IMR-90 (cell line): ENCODE measurements at regions not wholly inside any gene's neighbourhood (a gene's known extent, or its start where the extent isn't known, plus 50 kb on each side); places are given as distances from the start of the nearest gene placed in this dataset.

Source experiments
- ATAC-seq: fragments of 200-7000 bp; cut with Tn5 transposase; 2 replicates; pipeline ENCODE4 v1.9.1; 2020; ENCODE audit warnings: low read depth, mild to moderate bottlenecking, moderate library complexity
- BruUV-seq: library from RNA; stranded (reverse); fragments of 400-500 nt; replicated peaks from 2 replicates; lab custom pipeline; 2021; lab: Mats Ljungman, UMichigan
- CTCF ChIA-PET: fragments of 300-600 bp; formaldehyde crosslinking; extraction: SDS; loops from one replicate; lab custom pipeline; 2021; ENCODE audit warnings: antibody characterized with exemption; lab: Yijun Ruan, JAX
- POLR2A ChIA-PET: fragments of 300-600 bp; sonication (Branson Sonifier 250); formaldehyde crosslinking; loops from one replicate; lab custom pipeline; 2022; ENCODE audit warnings: antibody characterized with exemption; ENCODE audit not compliant: unreplicated experiment; lab: Charles Lee
- DNase-seq: peaks from one replicate; pipeline ENCODE4 v3.0.0; 2013
- H2AFZ ChIP-seq: replicated peaks from 2 replicates; pipeline ENCODE3; 2013; ENCODE audit warnings: low read length, mild to moderate bottlenecking; ENCODE audit not compliant: poor library complexity
- H2AK5ac ChIP-seq: 2 replicates; pipeline ENCODE4 v1.6.1; 2013; ENCODE audit warnings: low read depth, low read length, inconsistent platforms
- H2AK9ac ChIP-seq: replicated peaks from 2 replicates; pipeline ENCODE3; 2013; ENCODE audit warnings: mild to moderate bottlenecking, low read depth, low read length, moderate library complexity; ENCODE audit not compliant: poor library complexity
- H2BK120ac ChIP-seq: 2 replicates; pipeline ENCODE4 v1.6.1; 2013; ENCODE audit warnings: low read depth, low read length, inconsistent platforms
- H2BK15ac ChIP-seq: 3 replicates; pipeline ENCODE4 v1.6.1; 2013; ENCODE audit warnings: low read depth, low read length, inconsistent platforms
- H2BK20ac ChIP-seq: 2 replicates; pipeline ENCODE4 v1.6.1; 2013; ENCODE audit warnings: low read depth, mild to moderate bottlenecking, inconsistent platforms, low read length, moderate library complexity
- H2BK5ac ChIP-seq: 2 replicates; pipeline ENCODE4 v1.6.1; 2013; ENCODE audit warnings: mild to moderate bottlenecking, low read depth, low read length, inconsistent platforms; ENCODE audit not compliant: poor library complexity, severe bottlenecking
- H3K14ac ChIP-seq: replicated peaks from 2 replicates; pipeline ENCODE4 v1.6.1; 2013; ENCODE audit warnings: low read depth, low read length, inconsistent platforms
- H3K18ac ChIP-seq: 2 replicates; pipeline ENCODE4 v1.6.1; 2013; ENCODE audit warnings: low read depth, low read length, control low read depth
- H3K23ac ChIP-seq: 2 replicates; pipeline ENCODE4 v1.6.1; 2013; ENCODE audit warnings: low read depth, low read length, inconsistent platforms
- H3K27ac ChIP-seq: 2 replicates; pipeline ENCODE4 v1.5.1; 2013; ENCODE audit warnings: mild to moderate bottlenecking, control low read depth, low read length; ENCODE audit not compliant: insufficient read depth
- H3K27me3 ChIP-seq: 2 replicates; pipeline ENCODE4 v1.6.1; 2013; ENCODE audit warnings: low read length; ENCODE audit not compliant: control insufficient read depth, insufficient read depth
- H3K36me3 ChIP-seq: 2 replicates; pipeline ENCODE4 v1.6.1; 2013; ENCODE audit warnings: low read length, mixed read lengths; ENCODE audit not compliant: control insufficient read depth, insufficient read depth
- H3K4ac ChIP-seq: 2 replicates; pipeline ENCODE4 v1.6.1; 2013; ENCODE audit warnings: low read depth, low read length, inconsistent platforms
- H3K4me1 ChIP-seq: 2 replicates; pipeline ENCODE4 v1.6.1; 2013; ENCODE audit warnings: low read length, mixed read lengths; ENCODE audit not compliant: control insufficient read depth, insufficient read depth
- H3K4me2 ChIP-seq: 2 replicates; pipeline ENCODE4 v1.6.1; 2013; ENCODE audit warnings: low read depth, mild to moderate bottlenecking, control low read depth, low read length, moderate library complexity
- H3K4me3 ChIP-seq: 2 replicates; pipeline ENCODE4 v1.5.1; 2013; ENCODE audit warnings: low read depth, mild to moderate bottlenecking, control low read depth, low read length, moderate library complexity; ENCODE audit not compliant: insufficient read depth
- H3K56ac ChIP-seq: 2 replicates; pipeline ENCODE4 v1.6.1; 2013; ENCODE audit warnings: low read length, inconsistent platforms; ENCODE audit not compliant: insufficient read depth; ENCODE audit errors: extremely low read depth
- H3K79me1 ChIP-seq, 2 experiments: 2 replicates each; pipeline ENCODE4 v1.6.1; 2013; ENCODE audit warnings: low read length in 2 of 2, inconsistent platforms in 1 of 2, low read depth in 1 of 2
- H3K9ac ChIP-seq: 2 replicates; pipeline ENCODE4 v1.6.1; 2013; ENCODE audit warnings: low read depth, low read length, control low read depth
- H3K9me1 ChIP-seq: 2 replicates; pipeline ENCODE4 v1.6.1; 2013; ENCODE audit warnings: low read length, inconsistent platforms; ENCODE audit not compliant: insufficient read depth
- H3K9me3 ChIP-seq: 2 replicates; pipeline ENCODE4 v1.6.1; 2013; ENCODE audit warnings: low read length; ENCODE audit not compliant: control insufficient read depth, insufficient read depth
- H4K20me1 ChIP-seq: 2 replicates; pipeline ENCODE4 v1.6.1; 2013; ENCODE audit warnings: low read length, inconsistent platforms; ENCODE audit not compliant: insufficient read depth
- H4K5ac ChIP-seq: 2 replicates; pipeline ENCODE4 v1.6.1; 2013; ENCODE audit warnings: mild to moderate bottlenecking, low read depth, low read length, control low read depth
- H4K8ac ChIP-seq, 2 experiments: 2 replicates each; pipeline ENCODE4 v1.6.1; 2013; ENCODE audit warnings: low read depth in 2 of 2, low read length in 2 of 2, control low read depth in 1 of 2, inconsistent platforms in 1 of 2
- H4K91ac ChIP-seq: 2 replicates; pipeline ENCODE4 v1.6.1; 2013; ENCODE audit warnings: low read depth, low read length, inconsistent platforms; ENCODE audit not compliant: insufficient read depth
- CHD1 ChIP-seq: IDR thresholded peaks from 2 replicates; pipeline ENCODE4 v1.6.1; 2012; ENCODE audit warnings: low read depth, low read length, improper control_type of control experiment
- WGBS, 2 experiments: methylation state at CpG; one replicate each; pipeline versions ENCODE4 v1.1.5 to v1.1.7; 2013; ENCODE audit warnings: missing lambda C conversion rate in 2 of 2; ENCODE audit not compliant: insufficient read length in 1 of 2; ENCODE audit errors: extremely low coverage in 2 of 2; 5-methylcytosine and 5-hydroxymethylcytosine counted together
- dilution Hi-C: fragments of 300-500 bp; cut with HindIII; formaldehyde crosslinking; loops from one replicate; pipeline ENCODE4 v1.14.3; 2018; ENCODE audit warnings: low sequenced_read_pairs; ENCODE audit not compliant: unreplicated experiment
- in situ Hi-C: fragments of 300-500 bp; cut with MboI; formaldehyde crosslinking; loops from 3 replicates; pipeline ENCODE4 v1.14.3; 2019; ENCODE audit warnings: low sequenced_read_pairs, inconsistent platforms, mixed read lengths
- intact Hi-C: fragments of 100-400 bp; cut with micrococcal nuclease; formaldehyde crosslinking; loops from 2 replicates; pipeline ENCODE4 v1.10.0; 2022

DNA sequence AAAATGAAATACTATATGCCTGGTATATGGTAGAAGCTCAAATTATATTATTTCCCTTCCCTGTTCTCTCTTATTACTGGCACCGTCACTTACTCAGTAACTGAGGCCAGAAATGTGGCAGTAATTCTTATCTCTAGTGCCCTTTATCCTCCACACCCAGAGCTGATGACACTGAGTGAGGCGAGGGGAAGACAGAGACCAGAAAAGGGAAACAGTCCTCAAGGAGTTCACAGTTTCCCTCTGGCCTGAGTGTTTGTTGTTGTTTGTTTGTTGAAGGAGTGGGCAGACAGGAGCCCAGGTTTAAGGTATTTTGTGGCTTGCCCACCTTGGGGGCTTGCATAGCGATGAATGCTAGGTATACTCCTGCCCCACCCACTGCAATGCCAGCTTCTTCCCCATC, 101.5 kb upstream of the FNDC3A start:
- Histone ChIP-seq H2BK120ac (no peak overlapping the region), H3K4me1 (peaks cover 2% of the 10 kb centered on the region), H3K4me3 (no peak overlapping the region), H3K14ac (no peak overlapping the region), H3K56ac (no peak overlapping the region), H4K8ac (no peak overlapping the region), H3K23ac (no peak overlapping the region), H2BK5ac (no peak overlapping the region), H2AFZ (no peak overlapping the region), H3K79me1 (no peaks in the 10 kb centered on the region), H4K20me1 (no peaks in the 10 kb centered on the region), H3K27ac (no peak overlapping the region), H3K4ac (no peak overlapping the region), H3K4me2 (no peak overlapping the region), H3K9ac (no peak overlapping the region), H3K36me3 (no peaks in the 10 kb centered on the region), H2AK9ac (no peak overlapping the region), H4K91ac (no peak overlapping the region), H3K9me3 (no peaks in the 10 kb centered on the region), H4K5ac (no peak overlapping the region), H2BK15ac (no peak overlapping the region), H2AK5ac (peak overlapping the region; percentile 1; the same call in 1 of the 2 replicates), H3K18ac (no peak overlapping the region), H3K27me3 (peaks cover 13% of the 10 kb centered on the region), H2BK20ac (no peak overlapping the region), H3K9me1 (no peaks in the 10 kb centered on the region)
- ATAC-seq (no peak), DNase-seq (no peak)
- intact Hi-C loops (no loop called here), in situ Hi-C loops (no loop called here), dilution Hi-C loops (no loop called here)
- ChIA-PET POLR2A (no interaction called here), CTCF (no interaction called here)
- WGBS, 2 experiments = no CpG with 5 or more reads among the region's 3 CpGs
- BruUV-seq = no TSS peak
- no peak for TF ChIP-seq CHD1
